ENCODE measurements at regions not wholly inside any gene's neighbourhood (a gene's known extent, or its start where the extent isn't known, plus 50 kb on each side); places are given as distances from the start of the nearest gene placed in this dataset.

- TF ChIP-seq CTCF (IDR thresholded peaks at IDR 0.05; ENCODE audit: control extremely low read depth, extremely low read depth) = no peak
- WGBS, 2 donors = 83 to 86% methylated on average over 6 of the region's 6 CpGs
- Histone ChIP-seq H3K4me1 (ENCODE audit: control insufficient read depth in 5 of 5, insufficient read depth in 5 of 5, low read length in 5 of 5) (no peaks in the 10 kb centered on the region), H3K27ac (ENCODE audit: low read depth in 1 of 2, low read length in 1 of 2) (no peak overlapping the region), H3K4me3 (no peak overlapping the region), H3K27me3 (ENCODE audit: control insufficient read depth in 3 of 3, insufficient read depth in 3 of 3, low read length in 2 of 3) (no peaks in the 10 kb centered on the region), H3K36me3 (ENCODE audit: control insufficient read depth in 4 of 4, insufficient read depth in 4 of 4, low read length in 4 of 4) (no peaks in the 10 kb centered on the region), H3K9me3 (ENCODE audit: control insufficient read depth in 4 of 4, insufficient read depth in 3 of 4, low read length in 3 of 4) (no peaks in the 10 kb centered on the region), H3K9ac (ENCODE audit: insufficient read depth in 1 of 2, low read length in 2 of 2) (no peak overlapping the region)
- DNase-seq (no peak), ATAC-seq (ENCODE audit: insufficient read depth, low FRiP score) (no peak)
These were observed 596.3 kb upstream of the TENM3 start for GRCh38 chr4:181646864-181647263.

- ATAC-seq (ENCODE audit: insufficient read depth, low FRiP score) = no peak
- peak in 2 of 3 donors; percentile 6 for DNase-seq
- no peaks in the 10 kb centered on the region for H3K4me1 ChIP-seq (ENCODE audit: control insufficient read depth in 5 of 5, insufficient read depth in 5 of 5, low read length in 5 of 5)
- TF ChIP-seq CTCF (IDR thresholded peaks at IDR 0.05; ENCODE audit: control extremely low read depth, extremely low read depth) = no peak
- no peaks in the 10 kb centered on the region for H3K9me3 ChIP-seq (ENCODE audit: control insufficient read depth in 4 of 4, insufficient read depth in 3 of 4, low read length in 3 of 4)
- H3K36me3 ChIP-seq (ENCODE audit: control insufficient read depth in 4 of 4, insufficient read depth in 4 of 4, low read length in 4 of 4) = no peaks in the 10 kb centered on the region
- no peaks in the 10 kb centered on the region for H3K27me3 ChIP-seq (ENCODE audit: control insufficient read depth in 3 of 3, insufficient read depth in 3 of 3, low read length in 2 of 3)
- H3K27ac ChIP-seq (ENCODE audit: low read depth in 1 of 2, low read length in 1 of 2) = no peak overlapping the region
- no peak overlapping the region for H3K9ac ChIP-seq (ENCODE audit: insufficient read depth in 1 of 2, low read length in 2 of 2)
- WGBS, 2 donors = 57 to 64% methylated on average over 19 of the region's 19 CpGs
- no peak overlapping the region for H3K4me3 ChIP-seq
These were observed 595.6 kb upstream of the TENM3 start for GRCh38 chr4:181647396-181648147.

- Histone ChIP-seq H3K4me3 (no peak overlapping the region), H3K27ac (ENCODE audit: low read depth in 1 of 2, low read length in 1 of 2) (no peak overlapping the region), H3K4me1 (ENCODE audit: control insufficient read depth in 5 of 5, insufficient read depth in 5 of 5, low read length in 5 of 5) (no peaks in the 10 kb centered on the region), H3K27me3 (ENCODE audit: control insufficient read depth in 3 of 3, insufficient read depth in 3 of 3, low read length in 2 of 3) (no peaks in the 10 kb centered on the region), H3K9me3 (ENCODE audit: control insufficient read depth in 4 of 4, insufficient read depth in 3 of 4, low read length in 3 of 4) (no peaks in the 10 kb centered on the region), H3K36me3 (ENCODE audit: control insufficient read depth in 4 of 4, insufficient read depth in 4 of 4, low read length in 4 of 4) (no peaks in the 10 kb centered on the region), H3K9ac (ENCODE audit: insufficient read depth in 1 of 2, low read length in 2 of 2) (no peak overlapping the region)
- no peak for TF ChIP-seq CTCF (IDR thresholded peaks at IDR 0.05; ENCODE audit: control extremely low read depth, extremely low read depth)
- DNase-seq = no peak
- 51 to 71% methylated on average over 4 of the region's 4 CpGs for WGBS, 2 donors
- no peak for ATAC-seq (ENCODE audit: insufficient read depth, low FRiP score)
These were observed 593.0 kb upstream of the TENM3 start for GRCh38 chr4:181650033-181650825.
